ENCODE measurements at regions not wholly inside any gene's neighbourhood (a gene's known extent, or its start where the extent isn't known, plus 50 kb on each side); places are given as distances from the start of the nearest gene placed in this dataset.

DNA sequence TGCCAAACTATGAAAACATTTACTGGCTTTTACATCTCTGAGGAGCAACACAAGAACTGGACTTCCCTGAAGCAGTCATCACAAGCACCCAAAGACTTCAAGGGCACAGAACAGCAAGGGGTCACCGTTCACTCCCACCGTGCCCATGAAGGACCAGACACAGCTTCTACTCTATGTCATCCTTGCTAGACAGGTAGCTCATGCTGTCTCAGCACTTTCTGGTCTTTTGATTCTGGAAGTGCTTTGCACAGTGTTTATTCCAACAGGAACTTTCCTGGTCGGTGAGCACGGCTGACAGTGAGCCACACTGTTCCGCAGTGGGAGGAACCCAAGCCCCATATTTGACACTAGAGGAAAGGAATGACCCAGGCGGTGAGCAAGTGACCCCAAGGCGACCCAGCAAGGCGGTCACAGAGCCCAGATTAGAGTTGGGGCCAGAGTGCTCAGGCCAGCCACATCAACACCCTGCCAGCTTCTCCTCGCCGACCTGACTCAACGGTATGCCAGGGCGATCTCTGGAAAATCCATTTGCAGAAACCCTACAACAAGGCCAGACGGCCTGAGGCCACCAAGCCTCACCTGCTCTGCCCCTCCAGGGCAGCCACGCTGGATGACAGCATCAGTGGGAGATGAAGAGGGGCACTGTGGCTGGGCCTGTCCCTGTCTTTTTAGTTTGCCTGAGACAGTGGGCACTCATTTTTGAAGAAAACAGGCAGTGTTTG is 318.6 kb downstream of the TCERG1L start:
- DNase-seq = no peak

DNA sequence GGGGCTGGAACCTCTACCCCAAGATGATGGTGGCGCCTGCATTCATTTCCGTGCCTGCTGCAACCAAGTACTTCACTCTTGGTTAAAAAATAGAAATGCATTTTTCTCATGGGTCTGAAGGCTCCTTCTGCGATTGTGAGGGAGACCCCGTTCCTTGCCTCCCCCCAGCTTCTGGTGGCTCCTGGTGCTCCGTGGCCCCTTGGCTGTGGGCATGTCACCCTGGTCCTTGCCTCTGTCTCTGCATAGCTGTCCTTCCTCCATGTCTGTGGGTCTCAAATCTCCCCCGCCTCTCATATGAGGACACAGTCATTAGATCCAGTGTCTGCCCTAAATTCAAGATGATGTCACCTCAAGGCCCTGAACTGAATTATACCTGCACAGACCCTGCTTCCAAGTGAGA is 317.9 kb downstream of the TCERG1L start:
- DNase-seq = no peak

DNA sequence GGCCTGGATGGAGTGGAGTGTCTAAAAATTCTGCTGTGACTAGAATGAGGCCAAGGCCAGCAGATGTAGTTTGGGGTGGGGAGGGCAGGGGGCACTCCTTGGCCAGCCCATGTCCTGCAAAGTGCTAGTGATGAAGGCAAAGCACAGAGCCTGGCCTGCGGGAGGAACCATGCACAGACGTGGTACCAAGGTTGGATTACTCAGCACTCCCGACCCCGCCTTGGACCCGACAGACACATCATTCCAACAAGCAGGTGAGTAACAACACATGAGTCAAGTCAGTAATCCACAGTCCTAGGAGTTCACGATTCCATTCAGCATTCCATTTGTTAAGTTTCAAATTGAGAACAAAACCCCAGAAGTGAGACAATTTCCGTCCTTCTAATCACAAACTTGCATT is 317.3 kb downstream of the TCERG1L start:
- no peak for DNase-seq

DNA sequence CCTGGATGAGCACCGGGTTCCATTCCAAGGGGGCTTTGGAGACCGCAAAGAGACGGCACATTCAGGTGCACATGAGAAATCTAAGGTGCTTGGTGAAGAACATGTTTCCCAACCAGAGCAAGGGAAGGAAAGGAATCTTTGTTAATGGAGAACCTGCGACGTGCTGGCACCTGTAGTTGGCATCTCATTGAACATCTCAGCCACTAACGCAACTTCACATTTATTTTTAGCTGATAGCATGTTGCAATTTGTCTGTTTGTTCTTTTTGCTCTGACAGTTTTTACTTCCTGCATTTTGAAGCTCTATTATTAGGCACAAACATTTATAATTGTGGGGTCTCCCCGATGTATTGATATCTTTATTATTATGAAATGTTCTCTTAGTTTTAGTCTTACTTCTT is 316.7 kb downstream of the TCERG1L start:
- no peak for DNase-seq

DNA sequence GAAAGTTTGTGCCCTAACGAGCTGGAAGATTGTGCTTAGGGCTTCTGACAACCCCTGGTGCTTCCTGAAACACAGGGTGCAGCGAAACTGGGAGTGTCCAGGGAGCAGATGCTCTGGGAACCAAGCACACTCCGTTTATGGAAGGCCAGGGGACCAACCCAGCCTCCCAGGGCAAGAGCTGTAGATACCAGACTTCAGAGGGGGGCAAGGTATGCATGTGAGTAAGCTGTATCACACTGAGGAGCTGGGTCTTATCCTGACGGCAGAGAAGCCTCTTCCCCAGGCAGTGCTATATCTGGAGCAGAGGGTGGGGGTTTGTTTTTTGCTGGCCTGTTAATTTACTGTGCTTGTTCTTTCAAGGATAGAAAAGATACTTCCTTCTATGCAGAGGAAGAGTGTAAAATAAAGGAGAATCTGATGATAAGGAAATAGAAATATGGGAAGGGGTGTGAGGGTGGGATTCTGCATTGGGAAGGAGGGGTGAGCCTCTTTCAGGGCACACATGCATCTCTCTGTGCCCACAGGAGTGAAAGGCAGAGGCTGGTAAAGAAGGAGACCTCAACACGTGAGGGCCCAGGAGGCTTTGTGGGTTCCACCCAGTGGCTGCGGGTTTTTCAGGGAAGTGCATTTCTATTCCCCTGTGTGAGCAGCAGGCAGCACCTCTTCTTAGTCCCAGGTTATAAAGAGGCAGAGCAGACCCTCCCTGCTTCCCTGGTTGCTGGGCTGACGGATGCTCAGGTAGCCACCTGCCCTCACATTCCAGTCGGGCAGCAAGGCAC is 314.1 kb downstream of the TCERG1L start:
- DNase-seq = no peak

DNA sequence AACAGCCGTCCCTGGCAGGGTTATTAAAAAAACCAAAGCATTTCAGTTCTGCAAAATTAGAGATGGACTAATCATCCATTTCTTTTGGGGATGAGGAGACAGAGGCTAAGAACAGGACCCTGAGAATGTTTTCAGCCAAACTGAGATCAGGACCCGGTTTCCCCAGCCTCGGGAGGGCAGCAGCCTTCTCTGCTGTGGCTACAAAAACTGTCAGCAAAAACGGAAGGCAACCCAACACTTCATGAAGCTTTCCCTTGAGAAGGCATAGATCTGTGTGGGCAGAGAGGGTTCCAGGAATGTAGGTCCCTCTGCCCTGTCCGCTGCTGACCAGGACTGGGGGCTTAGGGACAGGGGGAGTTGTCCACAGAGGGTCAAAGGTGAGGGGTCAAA is 313.5 kb downstream of the TCERG1L start:
- no peak for DNase-seq

DNA sequence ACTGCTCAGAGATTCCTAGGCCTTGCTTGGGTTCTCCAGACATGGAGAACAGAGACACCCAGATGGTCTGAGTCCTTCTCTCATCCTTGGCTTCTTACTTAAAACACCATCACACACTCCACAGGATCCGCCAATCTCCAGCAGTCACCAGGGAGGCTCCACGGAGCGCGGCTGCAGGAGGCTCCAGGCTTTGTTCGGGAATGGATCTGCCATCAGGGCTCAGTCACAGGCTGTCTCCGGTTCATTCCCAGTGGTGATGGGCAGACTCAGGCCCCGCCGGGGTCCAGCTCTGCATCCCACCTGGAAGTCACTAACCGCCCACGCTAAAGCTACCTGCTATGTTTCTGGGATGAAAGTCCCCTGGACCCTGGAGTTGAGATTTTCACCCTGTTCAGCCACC is 312.9 kb downstream of the TCERG1L start:
- DNase-seq = no peak

DNA sequence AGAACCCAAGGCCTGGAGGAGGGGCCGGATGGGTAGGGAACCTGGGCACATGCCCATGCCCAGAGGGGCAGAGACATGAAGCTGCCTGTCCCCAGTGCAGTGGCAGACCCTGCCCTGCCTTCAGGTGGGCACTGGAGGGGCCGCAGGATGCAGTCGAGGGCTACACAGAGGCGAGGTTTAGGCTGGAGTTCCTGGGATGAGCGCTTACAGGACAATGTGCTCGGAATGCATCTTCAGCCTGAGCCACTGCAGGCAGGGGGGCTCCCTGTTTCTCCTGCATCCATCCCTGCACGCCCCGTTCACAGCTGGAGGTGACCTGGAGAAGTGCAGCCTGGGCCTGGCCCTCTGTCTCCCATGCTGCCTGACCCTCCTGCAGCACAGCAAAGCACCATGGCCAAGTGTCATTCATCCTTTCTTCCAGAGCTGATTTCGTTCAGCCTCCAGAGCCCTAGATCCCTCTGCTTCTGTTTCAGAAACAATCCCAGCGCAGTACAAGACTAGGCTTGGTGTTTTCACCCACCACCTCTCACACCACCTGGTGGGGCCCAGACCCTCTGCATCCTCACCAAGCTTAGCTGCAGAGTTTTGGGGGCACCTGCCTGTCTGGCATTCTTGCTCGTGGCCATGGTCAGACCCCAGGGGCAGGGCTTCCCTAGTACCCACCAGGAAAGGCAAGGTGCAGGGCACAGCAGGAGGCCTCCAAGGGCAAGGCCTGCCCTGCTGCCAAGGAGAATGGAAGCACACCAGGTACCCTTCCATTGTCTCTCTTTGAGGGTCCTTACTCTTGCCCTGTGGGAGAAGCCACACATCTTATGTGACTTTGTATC is 311.9 kb downstream of the TCERG1L start:
- DNase-seq = no peak

DNA sequence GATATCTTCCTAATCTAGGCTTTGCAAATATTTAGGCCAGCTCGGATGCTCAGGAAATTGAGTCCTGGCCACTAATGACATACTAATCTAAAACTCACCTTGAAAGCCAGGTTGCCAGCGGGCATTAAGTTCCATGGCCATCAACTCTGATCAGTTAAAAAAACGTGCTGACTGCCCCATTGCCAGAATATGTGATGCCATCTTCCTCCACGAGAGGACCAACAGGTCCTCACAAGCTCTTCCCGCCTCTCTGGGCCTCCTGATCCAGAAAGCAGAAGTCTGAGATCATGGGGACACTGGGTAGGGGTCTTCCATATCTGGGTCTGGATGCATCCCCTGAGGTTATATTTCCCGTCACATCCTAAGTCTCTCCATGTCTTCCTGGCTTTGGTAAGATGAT is 311.3 kb downstream of the TCERG1L start:
- no peak for DNase-seq

DNA sequence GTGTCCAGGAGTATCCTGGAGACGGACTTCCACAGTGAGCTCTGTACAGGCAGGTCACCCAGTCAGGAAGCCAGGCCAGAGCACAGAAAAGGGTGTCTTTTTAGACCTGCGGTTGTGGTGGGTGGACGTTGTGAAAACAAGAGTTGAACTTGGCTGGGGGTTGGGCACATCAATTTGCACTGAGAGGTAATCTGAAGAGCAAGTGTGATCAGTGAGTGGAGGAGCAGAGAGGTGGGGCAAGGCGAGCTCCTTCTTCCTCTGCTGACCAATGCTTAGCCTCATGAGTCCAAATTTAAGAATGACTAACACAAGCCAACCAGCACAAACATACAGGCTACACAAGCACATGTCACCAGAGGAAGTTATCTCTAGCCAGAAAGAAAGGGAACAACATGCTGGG is 310.8 kb downstream of the TCERG1L start:
- DNase-seq = no peak

DNA sequence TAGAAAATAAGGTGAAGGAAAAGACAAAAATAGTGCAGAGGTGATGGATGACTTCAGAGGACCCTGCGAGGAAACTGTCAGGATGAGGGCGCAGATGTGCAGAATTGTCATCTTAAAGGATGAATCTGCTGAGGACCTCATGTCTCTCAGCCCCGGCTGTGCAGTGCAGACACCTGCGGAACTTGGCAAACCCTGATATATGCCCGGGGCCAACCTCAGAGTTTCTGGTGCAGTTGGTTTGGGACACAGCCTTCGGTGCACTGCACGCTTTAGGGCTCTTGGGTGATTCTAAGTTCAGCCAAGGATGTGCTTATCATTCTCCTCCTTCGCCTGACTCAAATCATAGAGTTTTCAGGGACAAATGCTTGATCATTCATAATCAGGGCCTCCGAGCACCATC is 310.1 kb downstream of the TCERG1L start:
- no peak for DNase-seq

DNA sequence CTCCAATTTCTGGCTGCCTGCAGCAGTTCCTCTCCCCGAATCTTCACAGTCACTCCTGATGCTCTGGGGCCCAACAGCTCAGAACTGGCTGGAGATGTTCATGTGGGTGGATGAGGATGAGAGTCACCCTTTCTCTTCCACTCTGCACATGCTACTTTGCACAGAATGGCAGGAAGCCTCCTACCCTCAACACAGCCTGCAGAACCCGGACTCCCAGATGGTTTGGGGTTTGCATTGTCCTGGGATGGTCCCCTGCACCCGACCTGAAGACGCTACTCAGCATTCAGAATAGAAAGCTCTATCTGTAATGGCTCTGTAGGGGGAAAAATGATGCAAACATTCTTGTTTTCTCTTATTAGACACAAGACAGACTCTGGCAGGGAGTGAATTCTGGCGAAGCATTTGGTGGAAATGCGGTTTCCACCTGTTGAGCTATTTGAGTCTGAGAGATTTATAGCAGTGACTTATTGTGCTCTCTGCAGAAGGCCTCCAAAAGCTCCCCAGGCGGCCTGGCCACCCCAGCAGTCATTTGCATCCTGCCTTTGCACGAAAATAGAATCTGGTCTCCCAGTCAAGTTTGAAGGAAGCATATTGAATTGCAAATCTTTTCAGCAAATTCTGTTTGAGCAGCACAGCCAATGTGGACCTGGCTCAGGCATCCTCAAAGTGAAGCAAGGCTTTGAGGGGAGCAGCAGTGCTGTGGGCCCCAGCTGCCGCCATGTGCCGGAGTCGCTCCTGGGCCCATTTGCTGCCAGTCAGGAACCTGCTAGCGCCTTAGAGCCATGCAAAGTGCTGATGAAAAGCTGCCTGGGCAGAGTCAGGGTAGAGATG is 309.3 kb downstream of the TCERG1L start:
- DNase-seq = no peak

DNA sequence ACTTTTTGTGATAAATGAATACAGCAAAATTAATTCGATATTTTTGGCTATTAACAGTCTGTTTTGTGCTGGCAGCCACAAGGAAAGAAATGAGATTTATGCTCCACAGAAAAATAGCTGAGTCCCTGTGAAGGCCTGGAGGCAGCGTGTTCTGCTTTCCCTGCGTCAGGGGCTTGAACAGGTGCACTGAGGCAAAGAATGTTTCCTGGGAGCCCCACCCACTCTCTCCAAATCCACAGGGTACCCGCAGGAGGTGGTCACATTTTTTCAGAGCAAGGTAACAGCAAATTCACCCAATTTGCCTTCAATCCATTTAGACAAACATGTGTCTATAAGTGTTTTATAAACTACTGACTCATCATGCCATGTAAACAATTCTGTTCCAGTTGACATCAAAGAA is 308.1 kb downstream of the TCERG1L start:
- DNase-seq = no peak

DNA sequence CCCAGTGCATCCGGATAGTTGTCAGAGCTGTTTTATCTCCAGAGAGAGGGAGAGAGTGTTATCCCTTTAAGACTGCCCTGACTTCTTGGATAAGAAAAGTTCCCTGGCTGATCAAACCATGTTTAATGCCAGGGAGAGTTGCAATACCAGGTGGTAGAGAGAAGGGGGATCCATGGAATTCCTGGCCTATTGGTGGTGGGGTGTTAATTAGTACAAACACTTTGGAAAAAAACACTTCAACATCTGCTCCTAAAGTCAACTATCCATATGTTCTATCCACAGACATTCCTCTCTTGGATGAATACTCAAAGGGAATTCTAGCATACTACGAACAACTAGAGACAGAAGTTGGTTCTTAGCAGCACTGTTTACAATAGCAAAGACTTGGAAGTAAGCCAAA is 307.2 kb downstream of the TCERG1L start:
- no peak for DNase-seq

DNA sequence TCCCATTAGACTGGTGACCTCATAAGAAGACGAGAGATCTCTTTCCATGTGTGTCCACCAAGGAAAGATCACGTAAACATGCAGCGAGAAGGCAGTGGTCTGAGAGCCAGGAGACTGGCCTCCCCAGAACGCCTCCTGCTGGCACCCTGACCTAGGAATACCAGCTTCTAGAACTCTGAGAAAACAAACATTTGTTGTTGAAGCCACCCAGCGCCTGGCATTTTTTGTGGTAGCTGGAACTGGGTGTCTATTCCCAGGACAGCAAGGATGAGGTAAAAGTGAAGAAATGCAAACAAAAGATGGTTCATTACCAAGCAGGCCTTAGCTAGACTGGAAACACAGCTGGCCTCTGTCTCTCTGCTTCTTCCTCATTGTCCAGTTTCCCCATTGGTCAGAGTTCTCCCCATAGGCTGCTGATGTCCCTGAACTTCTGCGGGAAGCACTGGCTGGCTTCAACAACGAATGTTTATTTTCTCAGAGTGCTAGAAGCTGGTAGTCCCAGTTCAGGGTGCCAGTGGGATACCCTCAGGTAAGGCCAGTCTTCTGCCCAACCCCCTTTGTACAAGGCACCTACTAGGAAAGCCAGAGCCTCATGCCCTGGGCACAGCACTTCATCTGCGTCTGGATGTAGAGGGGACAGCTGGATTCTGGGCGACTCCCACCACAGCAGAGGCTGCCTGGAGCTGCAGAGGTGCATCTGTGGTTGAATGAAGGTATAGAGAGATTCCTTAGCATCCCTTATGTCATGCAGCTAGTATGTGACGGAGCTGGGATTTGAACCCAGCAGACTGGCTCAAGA is 304.9 kb downstream of the TCERG1L start:
- DNase-seq = no peak

DNA sequence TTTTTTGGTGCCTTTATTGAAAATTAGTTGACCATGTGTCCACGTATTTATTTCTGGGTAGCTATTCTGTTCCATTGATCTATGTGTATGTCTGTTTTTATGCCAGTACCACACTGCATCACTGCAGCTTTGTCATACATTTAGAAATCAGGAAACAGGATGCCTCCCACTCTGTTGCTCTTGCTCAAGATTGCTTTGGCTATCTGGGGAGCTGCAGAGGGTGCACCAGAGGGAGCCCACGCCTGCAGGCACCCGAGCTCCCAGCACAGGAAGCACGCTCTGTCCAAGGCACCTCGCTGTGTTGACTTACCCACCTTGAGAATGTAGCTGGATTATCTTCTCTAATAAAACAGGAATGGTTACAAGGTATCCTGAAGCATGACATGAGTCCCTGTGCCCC is 301.7 kb downstream of the TCERG1L start:
- DNase-seq = no peak

DNA sequence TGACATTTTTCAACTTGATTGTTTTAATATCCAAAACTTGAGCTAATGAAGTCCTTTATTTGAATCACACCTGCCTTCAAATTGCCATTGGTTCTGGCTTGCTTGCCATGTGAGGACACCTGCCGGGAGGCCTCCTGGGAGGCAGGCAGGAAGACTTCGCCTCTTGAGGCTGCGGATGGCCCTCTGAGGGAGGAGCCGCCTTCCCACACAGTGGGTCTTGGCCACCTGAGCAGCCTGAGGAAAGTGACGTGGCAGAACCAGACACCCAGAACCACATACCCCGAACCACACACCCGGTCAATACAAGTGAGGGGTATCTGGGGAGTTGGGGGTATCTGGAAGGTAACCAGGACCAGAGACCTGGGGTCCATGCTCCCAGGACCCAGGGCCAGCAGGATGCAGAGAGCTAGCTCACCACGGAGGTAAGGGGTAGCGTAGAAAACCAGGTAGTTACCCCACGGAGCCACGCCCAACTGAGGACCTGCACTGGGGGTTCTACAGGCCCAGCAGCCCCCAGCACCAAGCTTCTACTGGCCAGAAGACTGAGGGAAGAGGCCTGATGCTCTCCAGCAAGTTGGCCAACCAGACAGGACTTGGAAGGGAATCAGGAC is 300.5 kb downstream of the TCERG1L start:
- no peak for DNase-seq

DNA sequence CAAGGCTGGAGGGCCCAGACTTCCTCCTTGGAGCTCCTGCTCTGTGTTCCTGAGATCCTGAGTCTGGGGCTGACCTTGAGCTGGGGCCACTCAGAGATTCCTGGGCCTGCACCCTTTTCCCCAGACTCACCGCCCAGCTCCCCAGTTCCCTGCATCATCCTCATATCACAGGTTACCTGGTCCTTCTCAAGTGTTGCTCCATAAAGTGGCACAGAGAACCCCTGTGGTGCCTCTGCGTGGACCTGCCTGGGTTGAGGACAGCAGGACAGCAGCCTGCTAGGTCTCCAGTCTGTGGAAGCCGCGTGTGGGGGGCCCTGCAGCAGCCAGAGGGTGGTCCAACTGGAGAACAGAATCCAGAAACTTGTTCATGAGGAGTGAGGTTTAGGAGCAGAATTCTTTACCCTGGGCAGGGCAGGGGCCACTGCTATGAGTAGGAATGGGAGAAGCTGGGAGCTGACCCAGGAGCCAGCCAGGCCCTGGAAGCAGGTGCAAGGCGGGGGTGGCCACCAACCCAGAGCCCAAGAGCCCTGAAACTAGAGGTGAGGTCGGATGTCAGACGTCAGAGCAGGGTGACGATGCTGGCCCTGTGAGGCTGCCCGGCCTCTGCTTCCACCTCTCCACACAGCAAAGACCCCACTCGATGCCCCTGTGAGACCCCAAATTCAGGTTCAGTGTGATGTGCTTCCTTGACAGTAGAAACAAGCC is 299.4 kb downstream of the TCERG1L start:
- no peak for DNase-seq

DNA sequence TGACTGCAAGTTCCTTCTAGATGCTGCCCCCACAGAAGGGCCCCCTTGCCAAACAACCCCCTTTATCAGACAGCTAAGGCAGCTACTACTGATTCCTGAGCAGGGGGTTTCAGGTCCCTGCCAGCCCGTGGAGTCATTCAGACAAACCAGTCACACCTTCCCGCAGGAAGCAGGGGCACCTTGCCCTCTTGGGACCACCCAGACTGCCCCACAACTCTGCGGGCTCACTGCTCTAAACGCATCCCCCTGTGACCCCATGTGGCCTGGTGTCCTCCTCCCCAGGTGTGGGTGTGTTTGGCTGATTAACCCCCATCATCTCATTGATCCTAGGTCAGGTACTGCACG is 298.9 kb downstream of the TCERG1L start:
- DNase-seq = no peak

DNA sequence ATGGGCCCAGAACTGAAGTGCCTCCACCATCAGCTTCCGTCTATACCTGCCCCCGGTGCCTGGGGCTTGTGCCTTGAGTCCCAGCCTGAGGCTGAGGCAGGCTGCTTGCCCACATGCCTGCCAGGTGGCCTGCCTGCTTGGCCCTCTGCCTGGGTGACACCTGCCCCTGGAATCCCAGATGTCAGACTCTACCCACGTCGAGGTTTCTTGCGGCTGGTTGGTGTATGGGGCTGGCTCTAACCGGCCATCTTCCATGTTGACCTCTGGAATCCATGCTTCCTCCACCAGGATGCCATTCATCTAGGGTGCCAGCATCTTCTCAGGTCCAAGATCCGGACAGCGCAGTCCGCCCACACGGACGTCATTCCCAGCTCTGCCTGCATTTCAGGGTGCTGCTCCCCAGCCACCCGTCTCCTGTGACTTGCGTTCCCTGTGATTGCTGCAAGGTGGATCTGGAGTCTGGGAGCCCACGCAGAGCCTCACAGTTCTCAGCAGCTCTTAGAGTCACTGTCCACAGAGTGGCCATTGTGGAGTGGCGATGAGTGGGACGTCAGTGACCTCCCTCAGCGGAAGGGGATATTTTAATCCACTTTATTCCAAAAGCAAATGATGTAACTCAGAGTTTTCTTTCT is 298.1 kb downstream of the TCERG1L start:
- DNase-seq = no peak
